Transverse colon (tissue), 4 donors: ENCODE measurements at regions not wholly inside any gene's neighbourhood (a gene's known extent, or its start where the extent isn't known, plus 50 kb on each side); places are given as distances from the start of the nearest gene placed in this dataset.

Experiments
- DNase-seq: peaks from one replicate; pipeline ENCODE4 v3.0.0-alpha.2; 2019
- H3K27ac ChIP-seq, 4 donors: fragments of 200-600 bp; sonication (generic); 2 replicates each; pipeline ENCODE4 v1.5.1; 2016 to 2018; ENCODE audit warnings: inconsistent platforms in 4 of 4
- H3K27me3 ChIP-seq: fragments of 200-600 bp; sonication (generic); 2 replicates; pipeline ENCODE4 v1.5.1; 2017; ENCODE audit warnings: inconsistent platforms
- H3K36me3 ChIP-seq, 4 donors: fragments of 200-600 bp; sonication (generic); 2 replicates each; pipeline ENCODE4 v1.5.1; 2017 to 2019; ENCODE audit warnings: inconsistent platforms in 4 of 4
- H3K4me1 ChIP-seq, 4 donors: fragments of 200-600 bp; sonication (generic); 2 replicates each; pipeline ENCODE4 v1.5.1; 2017 to 2020; ENCODE audit warnings: inconsistent platforms in 4 of 4
- H3K4me3 ChIP-seq, 4 donors: fragments of 200-600 bp; sonication (generic); 1 replicate in 1 of 4; 2 replicates in 3 of 4; pipeline versions ENCODE4 v1.5.1 to v1.6.1; 2017 to 2019; ENCODE audit warnings: inconsistent platforms in 4 of 4
- H3K9me3 ChIP-seq, 2 donors: fragments of 200-600 bp; sonication (generic); 2 replicates each; pipeline ENCODE4 v1.5.1; 2017 to 2019; ENCODE audit warnings: inconsistent platforms in 2 of 2
- CTCF ChIP-seq, 5 experiments: fragments of 200-600 bp in 3 of 5; fragments of 450-650 bp in 2 of 5; sonication (generic) in 3 of 5; IDR thresholded peaks; 1 replicate in 2 of 5; 2 replicates in 3 of 5; pipeline ENCODE4 v1.5.1; 2016 to 2017; ENCODE audit warnings: antibody characterized with exemption in 5 of 5, inconsistent platforms in 3 of 5, mild to moderate bottlenecking in 2 of 5, moderate library complexity in 1 of 5
- EP300 ChIP-seq: sonication (generic); formaldehyde crosslinking; IDR thresholded peaks from one replicate; pipeline ENCODE4 v1.6.1; 2017; ENCODE audit warnings: antibody characterized with exemption, low read depth
- POLR2A ChIP-seq: fragments of 450-650 bp; IDR thresholded peaks from one replicate; pipeline ENCODE4 v1.6.1; 2016; ENCODE audit warnings: antibody characterized with exemption, mild to moderate bottlenecking, moderate library complexity
- POLR2AphosphoS5 ChIP-seq, 3 donors: sonication (generic); formaldehyde crosslinking; IDR thresholded peaks; one replicate each; pipeline ENCODE4 v1.6.1; 2016; ENCODE audit warnings: antibody characterized with exemption in 3 of 3
- whole genome bisulfite sequencing, 2 donors: methylation state at CpG; one replicate each; pipeline ENCODE4 v1.1.5; 2018; ENCODE audit warnings: low coverage in 1 of 2; 5-methylcytosine and 5-hydroxymethylcytosine counted together
- in situ Hi-C, 4 donors: fragments of 200-750 bp; cut with MboI; loops; one replicate each; pipeline versions ENCODE4 v1.15.0 to v1.15.1; 2017; ENCODE audit warnings: low sequenced_read_pairs in 3 of 4, low pct_ligation_motif_present in 1 of 4, low pct_unique_long_range_greater_than_20kb in 1 of 4
- intact Hi-C: fragments of 100-400 bp; cut with DNase I; formaldehyde crosslinking; loops from one replicate; pipeline ENCODE4 v1.15.1; 2023; ENCODE audit warnings: low total_unique reads

- H3K36me3 ChIP-seq = no peaks in the 10 kb centered on the region
- TF ChIP-seq CTCF (IDR thresholded peaks at IDR 0.05) = no peak
- TF ChIP-seq EP300 = no peak
- no peak for TF ChIP-seq POLR2AphosphoS5 (IDR thresholded peaks at IDR 0.05)
- TF ChIP-seq POLR2A = no peak
- no peaks in the 10 kb centered on the region for H3K27me3 ChIP-seq
- no peak overlapping the region for H3K27ac ChIP-seq
- DNase-seq = no peak
- H3K4me3 ChIP-seq = no peak overlapping the region
- no peaks in the 10 kb centered on the region for H3K4me1 ChIP-seq
- in situ Hi-C loops (no loop called here), intact Hi-C loops (no loop called here)
- H3K9me3 ChIP-seq = no peaks in the 10 kb centered on the region
- 70 to 85% methylated on average over 2 of the region's 2 CpGs for WGBS, 2 donors
Measured at GRCh38 chr6:85191656-85192055, 258.2 kb upstream of the NT5E start.

- Histone ChIP-seq H3K4me3 (no peak overlapping the region), H3K36me3 (no peaks in the 10 kb centered on the region), H3K27ac (no peak overlapping the region), H3K4me1 (no peaks in the 10 kb centered on the region), H3K9me3 (no peaks in the 10 kb centered on the region), H3K27me3 (no peaks in the 10 kb centered on the region)
- intact Hi-C loops (no loop called here), in situ Hi-C loops (no loop called here)
- DNase-seq = no peak
- WGBS, 2 donors = 85 to 100% methylated on average over 1 of the region's 1 CpG
- TF ChIP-seq CTCF (IDR thresholded peaks at IDR 0.05) (no peak), EP300 (no peak), POLR2A (no peak), POLR2AphosphoS5 (IDR thresholded peaks at IDR 0.05) (no peak)
Measured at GRCh38 chr6:85186546-85187175, 263.2 kb upstream of the NT5E start.

GRCh38 chr6:85185977-85186376 lies 263.9 kb upstream of the NT5E start:
- intact Hi-C loops = no loop called here
- no peak for TF ChIP-seq POLR2A
- TF ChIP-seq CTCF (IDR thresholded peaks at IDR 0.05) = no peak
- TF ChIP-seq POLR2AphosphoS5 (IDR thresholded peaks at IDR 0.05) = no peak
- TF ChIP-seq EP300 = no peak
- DNase-seq = no peak
- Histone ChIP-seq H3K9me3 (no peaks in the 10 kb centered on the region), H3K27me3 (no peaks in the 10 kb centered on the region), H3K4me3 (no peak overlapping the region), H3K36me3 (no peaks in the 10 kb centered on the region), H3K27ac (no peak overlapping the region), H3K4me1 (no peaks in the 10 kb centered on the region)
- in situ Hi-C loops = no loop called here
- WGBS, 2 donors = 60% methylated on average over 1 of the region's 1 CpG; no CpG with 5 or more reads in 1 of the 2 donors

- no peak for DNase-seq
- in situ Hi-C loops = no loop called here
- TF ChIP-seq POLR2A = no peak
- no peak for TF ChIP-seq POLR2AphosphoS5 (IDR thresholded peaks at IDR 0.05)
- Histone ChIP-seq H3K36me3 (no peaks in the 10 kb centered on the region), H3K4me3 (no peak overlapping the region), H3K27ac (no peak overlapping the region), H3K4me1 (no peaks in the 10 kb centered on the region), H3K27me3 (no peaks in the 10 kb centered on the region), H3K9me3 (no peaks in the 10 kb centered on the region)
- intact Hi-C loops = no loop called here
Measured at GRCh38 chr6:85183841-85184240, 266.0 kb upstream of the NT5E start.

- intact Hi-C loops = no loop called here
- no peak for DNase-seq
- no peaks in the 10 kb centered on the region for H3K36me3 ChIP-seq
- H3K9me3 ChIP-seq = no peaks in the 10 kb centered on the region
- no peaks in the 10 kb centered on the region for H3K27me3 ChIP-seq
- H3K27ac ChIP-seq = no peak overlapping the region
- no peak for TF ChIP-seq POLR2AphosphoS5 (IDR thresholded peaks at IDR 0.05)
- TF ChIP-seq EP300 = no peak
- TF ChIP-seq POLR2A = no peak
- no peak for TF ChIP-seq CTCF (IDR thresholded peaks at IDR 0.05)
- no peak overlapping the region for H3K4me3 ChIP-seq
- in situ Hi-C loops = no loop called here
- no peaks in the 10 kb centered on the region for H3K4me1 ChIP-seq
Measured at GRCh38 chr6:85172705-85173104, 277.2 kb upstream of the NT5E start.
